GM12878 (cell line): ENCODE measurements at regions not wholly inside any gene's neighbourhood (a gene's known extent, or its start where the extent isn't known, plus 50 kb on each side); places are given as distances from the start of the nearest gene placed in this dataset.

Experiments
- RFX5 ChIP-seq: IDR thresholded peaks from 2 replicates; pipeline ENCODE4 v1.6.1; 2011; ENCODE audit warnings: low read depth, low read length, improper control_type of control experiment
- TF ChIP-seq, protein P1 (sequence below): IDR thresholded peaks from 2 replicates; pipeline ENCODE4 v1.6.1; 2011; ENCODE audit warnings: mild to moderate bottlenecking, low read depth, low read length, moderate library complexity; ENCODE audit not compliant: insufficient replicate concordance
- TF ChIP-seq, protein P2 (sequence below): IDR thresholded peaks from 2 replicates; pipeline ENCODE4 v1.6.1; 2011; ENCODE audit warnings: borderline replicate concordance, low read depth, mild to moderate bottlenecking, moderate library complexity, low read length; ENCODE audit not compliant: insufficient read depth, poor library complexity, severe bottlenecking
- TF ChIP-seq, protein P3 (sequence below), 3 experiments: IDR thresholded peaks in 2 of 3; conservative IDR thresholded peaks in 1 of 3; 2 replicates each; pipeline ENCODE4 v1.5.1; 2011; ENCODE audit warnings: low read depth in 3 of 3, low read length in 3 of 3, mild to moderate bottlenecking in 3 of 3, control low read depth in 2 of 3, moderate library complexity in 2 of 3, inconsistent platforms in 1 of 3, mixed read lengths in 1 of 3; ENCODE audit not compliant: control insufficient read depth in 2 of 3, insufficient read depth in 1 of 3; ENCODE audit errors: extremely low read depth in 1 of 3
- TF ChIP-seq, protein P4 (sequence below): fragments of 450-650 bp; conservative IDR thresholded peaks from 2 replicates; pipeline ENCODE4 v1.6.1; 2017; ENCODE audit warnings: mild to moderate bottlenecking, moderate library complexity

DNA sequence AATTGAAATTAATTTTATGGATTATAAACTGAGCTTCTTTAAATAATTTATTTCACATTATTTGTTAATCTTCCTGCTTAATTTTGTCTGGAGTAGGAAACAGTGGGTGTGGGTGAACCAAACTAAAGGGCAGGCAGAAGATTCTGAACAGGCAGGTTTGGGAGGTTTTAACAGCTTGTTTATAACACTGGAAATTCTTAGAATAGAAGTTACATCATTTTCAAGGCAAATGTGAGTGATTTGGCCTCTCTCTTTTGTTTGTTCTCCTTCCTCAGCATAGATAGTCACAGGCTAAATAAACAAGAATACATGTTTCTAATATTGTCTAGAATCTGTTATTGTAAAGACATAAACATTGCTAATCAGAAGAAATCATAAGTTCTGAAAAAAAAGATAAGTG, 970.9 kb upstream of the NUDT12 start:
- TF ChIP-seq, protein P1, sequence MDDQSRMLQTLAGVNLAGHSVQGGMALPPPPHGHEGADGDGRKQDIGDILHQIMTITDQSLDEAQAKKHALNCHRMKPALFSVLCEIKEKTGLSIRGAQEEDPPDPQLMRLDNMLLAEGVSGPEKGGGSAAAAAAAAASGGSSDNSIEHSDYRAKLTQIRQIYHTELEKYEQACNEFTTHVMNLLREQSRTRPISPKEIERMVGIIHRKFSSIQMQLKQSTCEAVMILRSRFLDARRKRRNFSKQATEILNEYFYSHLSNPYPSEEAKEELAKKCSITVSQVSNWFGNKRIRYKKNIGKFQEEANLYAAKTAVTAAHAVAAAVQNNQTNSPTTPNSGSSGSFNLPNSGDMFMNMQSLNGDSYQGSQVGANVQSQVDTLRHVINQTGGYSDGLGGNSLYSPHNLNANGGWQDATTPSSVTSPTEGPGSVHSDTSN = no peak
- TF ChIP-seq, protein P2, sequence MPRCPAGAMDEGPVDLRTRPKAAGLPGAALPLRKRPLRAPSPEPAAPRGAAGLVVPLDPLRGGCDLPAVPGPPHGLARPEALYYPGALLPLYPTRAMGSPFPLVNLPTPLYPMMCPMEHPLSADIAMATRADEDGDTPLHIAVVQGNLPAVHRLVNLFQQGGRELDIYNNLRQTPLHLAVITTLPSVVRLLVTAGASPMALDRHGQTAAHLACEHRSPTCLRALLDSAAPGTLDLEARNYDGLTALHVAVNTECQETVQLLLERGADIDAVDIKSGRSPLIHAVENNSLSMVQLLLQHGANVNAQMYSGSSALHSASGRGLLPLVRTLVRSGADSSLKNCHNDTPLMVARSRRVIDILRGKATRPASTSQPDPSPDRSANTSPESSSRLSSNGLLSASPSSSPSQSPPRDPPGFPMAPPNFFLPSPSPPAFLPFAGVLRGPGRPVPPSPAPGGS = no peak
- TF ChIP-seq, protein P3, sequence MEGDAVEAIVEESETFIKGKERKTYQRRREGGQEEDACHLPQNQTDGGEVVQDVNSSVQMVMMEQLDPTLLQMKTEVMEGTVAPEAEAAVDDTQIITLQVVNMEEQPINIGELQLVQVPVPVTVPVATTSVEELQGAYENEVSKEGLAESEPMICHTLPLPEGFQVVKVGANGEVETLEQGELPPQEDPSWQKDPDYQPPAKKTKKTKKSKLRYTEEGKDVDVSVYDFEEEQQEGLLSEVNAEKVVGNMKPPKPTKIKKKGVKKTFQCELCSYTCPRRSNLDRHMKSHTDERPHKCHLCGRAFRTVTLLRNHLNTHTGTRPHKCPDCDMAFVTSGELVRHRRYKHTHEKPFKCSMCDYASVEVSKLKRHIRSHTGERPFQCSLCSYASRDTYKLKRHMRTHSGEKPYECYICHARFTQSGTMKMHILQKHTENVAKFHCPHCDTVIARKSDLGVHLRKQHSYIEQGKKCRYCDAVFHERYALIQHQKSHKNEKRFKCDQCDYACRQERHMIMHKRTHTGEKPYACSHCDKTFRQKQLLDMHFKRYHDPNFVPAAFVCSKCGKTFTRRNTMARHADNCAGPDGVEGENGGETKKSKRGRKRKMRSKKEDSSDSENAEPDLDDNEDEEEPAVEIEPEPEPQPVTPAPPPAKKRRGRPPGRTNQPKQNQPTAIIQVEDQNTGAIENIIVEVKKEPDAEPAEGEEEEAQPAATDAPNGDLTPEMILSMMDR (IDR thresholded peaks at IDR 0.05 in 2 of 3, conservative IDR thresholded peaks at IDR 0.05 in 1 of 3; ENCODE audit: control insufficient read depth in 2 of 3, extremely low read depth in 1 of 3, insufficient read depth in 1 of 3, low read depth in 3 of 3, low read length in 3 of 3) = no peak
- TF ChIP-seq RFX5 = no peak
- TF ChIP-seq, protein P4, sequence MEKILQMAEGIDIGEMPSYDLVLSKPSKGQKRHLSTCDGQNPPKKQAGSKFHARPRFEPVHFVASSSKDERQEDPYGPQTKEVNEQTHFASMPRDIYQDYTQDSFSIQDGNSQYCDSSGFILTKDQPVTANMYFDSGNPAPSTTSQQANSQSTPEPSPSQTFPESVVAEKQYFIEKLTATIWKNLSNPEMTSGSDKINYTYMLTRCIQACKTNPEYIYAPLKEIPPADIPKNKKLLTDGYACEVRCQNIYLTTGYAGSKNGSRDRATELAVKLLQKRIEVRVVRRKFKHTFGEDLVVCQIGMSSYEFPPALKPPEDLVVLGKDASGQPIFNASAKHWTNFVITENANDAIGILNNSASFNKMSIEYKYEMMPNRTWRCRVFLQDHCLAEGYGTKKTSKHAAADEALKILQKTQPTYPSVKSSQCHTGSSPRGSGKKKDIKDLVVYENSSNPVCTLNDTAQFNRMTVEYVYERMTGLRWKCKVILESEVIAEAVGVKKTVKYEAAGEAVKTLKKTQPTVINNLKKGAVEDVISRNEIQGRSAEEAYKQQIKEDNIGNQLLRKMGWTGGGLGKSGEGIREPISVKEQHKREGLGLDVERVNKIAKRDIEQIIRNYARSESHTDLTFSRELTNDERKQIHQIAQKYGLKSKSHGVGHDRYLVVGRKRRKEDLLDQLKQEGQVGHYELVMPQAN = no peak
